ENCODE measurements at regions not wholly inside any gene's neighbourhood (a gene's known extent, or its start where the extent isn't known, plus 50 kb on each side); places are given as distances from the start of the nearest gene placed in this dataset.

GRCh38 chr4:19969492-19969891 is 282.2 kb upstream of the SLIT2 start:
- DNase-seq (ENCODE audit: low spot score in 2 of 2): no peak
- no peak for ATAC-seq (ENCODE audit: low read depth)
- Mint-ChIP-seq H3K36me3 (no peaks in the 10 kb centered on the region), H3K27ac (no peak overlapping the region), H3K27me3 (no peaks in the 10 kb centered on the region), H3K4me3 (no peak overlapping the region), H3K4me1 (no peaks in the 10 kb centered on the region), H3K9me3 (peaks cover 5% of the 10 kb centered on the region)

DNA sequence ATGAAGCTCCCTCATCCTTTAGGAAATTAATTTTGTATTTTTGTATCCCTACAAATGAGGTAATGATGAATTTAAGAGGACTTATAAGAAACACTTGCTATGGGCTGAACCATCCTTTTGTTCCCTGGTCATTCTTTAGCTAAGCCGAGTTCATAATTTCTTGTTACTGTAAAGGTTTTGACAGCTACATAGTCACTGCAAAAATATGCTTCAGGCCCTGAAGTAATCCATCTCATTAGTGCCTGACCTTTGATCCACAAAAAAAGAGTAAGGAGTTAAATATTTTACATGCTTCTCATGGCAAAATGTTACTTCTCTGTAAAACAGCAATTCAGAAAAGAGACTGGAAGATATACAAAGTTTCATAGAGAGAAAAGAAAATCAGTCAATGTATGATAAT is 290.6 kb upstream of the SLIT2 start:
- H3K9me3 Mint-ChIP-seq: peaks cover 3% of the 10 kb centered on the region
- ATAC-seq (ENCODE audit: low read depth): no peak
- H3K27ac Mint-ChIP-seq: no peak overlapping the region
- H3K4me3 Mint-ChIP-seq: no peak overlapping the region
- no peaks in the 10 kb centered on the region for H3K4me1 Mint-ChIP-seq
- no peaks in the 10 kb centered on the region for H3K36me3 Mint-ChIP-seq
- H3K27me3 Mint-ChIP-seq: no peaks in the 10 kb centered on the region
- DNase-seq (ENCODE audit: low spot score in 2 of 2): no peak

DNA sequence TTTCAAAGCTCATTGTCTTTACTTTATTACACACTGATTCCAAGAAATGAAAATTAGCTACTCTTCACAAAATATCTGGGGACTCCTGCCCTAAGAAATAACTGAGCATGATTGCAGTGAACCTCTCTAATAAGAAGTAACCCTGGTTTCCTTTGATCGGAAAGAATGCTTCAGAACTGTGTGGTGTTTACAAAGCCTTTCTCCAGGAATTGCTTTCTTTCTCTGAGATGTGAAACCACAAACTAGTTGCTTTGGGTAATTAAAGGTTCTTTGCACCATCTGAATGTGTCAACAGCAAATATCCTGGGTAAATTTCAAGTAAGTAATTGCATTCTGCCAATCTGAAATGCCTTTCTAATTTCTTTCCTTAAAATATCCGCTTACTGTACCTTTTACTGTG is 292.9 kb upstream of the SLIT2 start:
- Mint-ChIP-seq H3K36me3 (no peaks in the 10 kb centered on the region), H3K4me1 (no peaks in the 10 kb centered on the region), H3K4me3 (no peak overlapping the region), H3K27ac (no peak overlapping the region), H3K9me3 (peaks cover 4% of the 10 kb centered on the region), H3K27me3 (no peaks in the 10 kb centered on the region)
- no peak for DNase-seq (ENCODE audit: low spot score in 2 of 2)
- no peak for ATAC-seq (ENCODE audit: low read depth)

DNA sequence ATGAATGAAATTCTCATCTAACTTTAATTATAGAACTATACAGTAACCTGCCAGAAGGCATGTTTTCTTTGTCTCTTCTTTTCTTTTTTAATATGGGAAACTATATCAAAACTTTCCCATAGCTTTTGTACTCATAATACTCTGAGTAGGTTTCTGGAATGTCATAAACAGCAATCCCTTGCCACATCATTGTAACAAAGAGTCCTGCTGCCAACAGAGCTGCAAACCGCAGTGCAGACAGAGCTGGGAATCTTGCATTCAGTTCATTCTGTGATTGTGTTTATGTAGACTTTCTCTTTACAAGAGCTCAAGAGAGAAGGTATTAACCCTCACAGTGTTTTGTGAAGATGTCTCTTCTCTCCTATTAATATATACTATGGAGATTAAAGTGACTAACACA is 304.4 kb upstream of the SLIT2 start:
- no peak for ATAC-seq (ENCODE audit: low read depth)
- no peaks in the 10 kb centered on the region for H3K9me3 Mint-ChIP-seq
- no peak overlapping the region for H3K27ac Mint-ChIP-seq
- no peaks in the 10 kb centered on the region for H3K27me3 Mint-ChIP-seq
- no peak overlapping the region for H3K4me3 Mint-ChIP-seq
- no peak for DNase-seq (ENCODE audit: low spot score in 2 of 2)
- H3K4me1 Mint-ChIP-seq: no peaks in the 10 kb centered on the region
- H3K36me3 Mint-ChIP-seq: no peaks in the 10 kb centered on the region

DNA sequence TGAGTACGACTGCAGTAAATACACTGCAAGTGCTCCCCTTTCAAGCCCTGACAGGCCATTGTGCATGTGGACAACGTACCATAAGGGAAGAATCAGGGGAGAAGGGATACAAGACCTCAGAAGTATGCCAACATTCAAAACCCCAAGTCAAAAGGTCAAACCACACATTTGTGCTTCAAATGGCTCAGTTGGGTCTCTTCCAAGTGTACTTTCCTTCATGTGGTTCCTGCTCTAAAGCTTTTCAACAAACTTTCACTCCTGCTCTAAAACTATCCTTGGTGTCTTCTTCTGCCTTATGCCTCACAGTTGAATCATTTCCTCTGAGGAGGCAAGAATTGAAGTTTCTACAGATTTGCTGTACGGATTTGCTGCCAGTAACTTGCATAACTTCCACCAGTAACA is 305.7 kb upstream of the SLIT2 start:
- Mint-ChIP-seq H3K4me1 (no peaks in the 10 kb centered on the region), H3K36me3 (no peaks in the 10 kb centered on the region), H3K27ac (no peak overlapping the region), H3K27me3 (no peaks in the 10 kb centered on the region), H3K4me3 (no peak overlapping the region), H3K9me3 (peaks cover 2% of the 10 kb centered on the region)
- DNase-seq (ENCODE audit: low spot score in 2 of 2) (no peak), ATAC-seq (ENCODE audit: low read depth) (no peak)

DNA sequence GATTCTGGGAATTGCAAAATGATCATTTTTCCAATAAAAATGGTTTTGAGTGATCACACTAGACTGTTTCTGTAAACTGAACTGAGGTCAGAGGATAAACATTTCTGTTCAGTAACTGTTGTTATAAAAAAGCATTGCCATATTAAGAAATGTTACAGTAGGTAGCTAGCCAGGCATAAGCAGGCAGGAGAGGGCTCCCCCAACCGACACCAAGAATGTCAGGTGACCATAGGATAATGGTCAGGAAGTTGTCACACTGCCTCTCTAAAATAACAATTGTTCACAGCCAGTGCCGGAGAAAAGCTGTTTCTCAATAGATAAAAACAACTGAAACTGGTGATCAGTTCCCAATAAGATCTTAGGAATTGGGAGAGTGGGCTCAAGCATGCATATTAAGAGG is 306.2 kb upstream of the SLIT2 start:
- Mint-ChIP-seq H3K27ac (no peak overlapping the region), H3K9me3 (peaks cover 2% of the 10 kb centered on the region), H3K36me3 (no peaks in the 10 kb centered on the region), H3K27me3 (no peaks in the 10 kb centered on the region), H3K4me3 (no peak overlapping the region), H3K4me1 (no peaks in the 10 kb centered on the region)
- DNase-seq (ENCODE audit: low spot score in 2 of 2): no peak
- ATAC-seq (ENCODE audit: low read depth): no peak

GRCh38 chr4:19944806-19945205 is 306.9 kb upstream of the SLIT2 start:
- H3K4me1 Mint-ChIP-seq: no peaks in the 10 kb centered on the region
- H3K9me3 Mint-ChIP-seq: peaks cover 2% of the 10 kb centered on the region
- no peaks in the 10 kb centered on the region for H3K36me3 Mint-ChIP-seq
- no peak for DNase-seq (ENCODE audit: low spot score in 2 of 2)
- H3K4me3 Mint-ChIP-seq: no peak overlapping the region
- no peak overlapping the region for H3K27ac Mint-ChIP-seq
- no peaks in the 10 kb centered on the region for H3K27me3 Mint-ChIP-seq
- ATAC-seq (ENCODE audit: low read depth): no peak

GRCh38 chr4:19944251-19944650 is 307.5 kb upstream of the SLIT2 start:
- no peaks in the 10 kb centered on the region for H3K4me1 Mint-ChIP-seq
- no peaks in the 10 kb centered on the region for H3K27me3 Mint-ChIP-seq
- no peak overlapping the region for H3K4me3 Mint-ChIP-seq
- H3K36me3 Mint-ChIP-seq: no peaks in the 10 kb centered on the region
- no peak for DNase-seq (ENCODE audit: low spot score in 2 of 2)
- peaks cover 2% of the 10 kb centered on the region for H3K9me3 Mint-ChIP-seq
- no peak overlapping the region for H3K27ac Mint-ChIP-seq
- ATAC-seq (ENCODE audit: low read depth): no peak

GRCh38 chr4:19941434-19941833 is 310.3 kb upstream of the SLIT2 start:
- H3K27me3 Mint-ChIP-seq: no peaks in the 10 kb centered on the region
- H3K36me3 Mint-ChIP-seq: no peaks in the 10 kb centered on the region
- DNase-seq (ENCODE audit: low spot score in 2 of 2) (no peak), ATAC-seq (ENCODE audit: low read depth) (no peak)
- H3K4me1 Mint-ChIP-seq: no peaks in the 10 kb centered on the region
- H3K27ac Mint-ChIP-seq: no peak overlapping the region
- H3K4me3 Mint-ChIP-seq: no peak overlapping the region
- peaks cover 2% of the 10 kb centered on the region for H3K9me3 Mint-ChIP-seq

- Mint-ChIP-seq H3K4me3 (no peak overlapping the region), H3K36me3 (no peaks in the 10 kb centered on the region), H3K4me1 (no peaks in the 10 kb centered on the region), H3K9me3 (peaks cover 2% of the 10 kb centered on the region), H3K27me3 (no peaks in the 10 kb centered on the region), H3K27ac (no peak overlapping the region)
- DNase-seq (ENCODE audit: low spot score in 2 of 2): no peak
- no peak for ATAC-seq (ENCODE audit: low read depth)
These were observed 310.8 kb upstream of the SLIT2 start for GRCh38 chr4:19940861-19941260.

- Mint-ChIP-seq H3K4me1 (no peaks in the 10 kb centered on the region), H3K27ac (no peak overlapping the region), H3K36me3 (no peaks in the 10 kb centered on the region), H3K9me3 (peaks cover 4% of the 10 kb centered on the region), H3K27me3 (no peaks in the 10 kb centered on the region), H3K4me3 (no peak overlapping the region)
- DNase-seq (ENCODE audit: low spot score in 2 of 2) (no peak), ATAC-seq (ENCODE audit: low read depth) (no peak)
These were observed 315.2 kb upstream of the SLIT2 start for GRCh38 chr4:19936476-19936875.

- no peak for ATAC-seq (ENCODE audit: low read depth)
- Mint-ChIP-seq H3K27ac (no peak overlapping the region), H3K4me3 (no peak overlapping the region)
These were observed 321.0 kb upstream of the SLIT2 start for GRCh38 chr4:19930742-19931141.

GRCh38 chr4:19927381-19927780 is 324.3 kb upstream of the SLIT2 start:
- Mint-ChIP-seq H3K4me3 (no peak overlapping the region), H3K4me1 (no peaks in the 10 kb centered on the region), H3K9me3 (peaks cover 1% of the 10 kb centered on the region), H3K36me3 (no peaks in the 10 kb centered on the region), H3K27ac (no peak overlapping the region), H3K27me3 (no peaks in the 10 kb centered on the region)
- DNase-seq (ENCODE audit: low spot score in 2 of 2) (no peak), ATAC-seq (ENCODE audit: low read depth) (no peak)

More at GRCh38 chr4:19930742-19931141, 321.0 kb upstream of the SLIT2 start:
- no peak for DNase-seq (ENCODE audit: low spot score in 2 of 2)
- peaks cover 3% of the 10 kb centered on the region for H3K9me3 Mint-ChIP-seq
- no peaks in the 10 kb centered on the region for H3K27me3 Mint-ChIP-seq
- H3K4me1 Mint-ChIP-seq: no peaks in the 10 kb centered on the region
- H3K36me3 Mint-ChIP-seq: no peaks in the 10 kb centered on the region

GRCh38 chr4:19925516-19925915 is 326.2 kb upstream of the SLIT2 start:
- Mint-ChIP-seq H3K9me3 (peaks cover 1% of the 10 kb centered on the region), H3K4me3 (no peak overlapping the region), H3K36me3 (no peaks in the 10 kb centered on the region), H3K27ac (no peak overlapping the region), H3K27me3 (no peaks in the 10 kb centered on the region), H3K4me1 (no peaks in the 10 kb centered on the region)
- DNase-seq (ENCODE audit: low spot score in 2 of 2) (no peak), ATAC-seq (ENCODE audit: low read depth) (no peak)

- Mint-ChIP-seq H3K36me3 (no peaks in the 10 kb centered on the region), H3K9me3 (peaks cover 1% of the 10 kb centered on the region), H3K4me1 (no peaks in the 10 kb centered on the region), H3K4me3 (no peak overlapping the region), H3K27ac (no peak overlapping the region), H3K27me3 (no peaks in the 10 kb centered on the region)
- DNase-seq (ENCODE audit: low spot score in 2 of 2) (no peak), ATAC-seq (ENCODE audit: low read depth) (no peak)
These were observed 326.9 kb upstream of the SLIT2 start for GRCh38 chr4:19924761-19925160.

GRCh38 chr4:19915276-19915675 is 336.4 kb upstream of the SLIT2 start:
- Mint-ChIP-seq H3K27ac (no peak overlapping the region), H3K9me3 (peaks cover 5% of the 10 kb centered on the region), H3K4me1 (no peaks in the 10 kb centered on the region), H3K27me3 (no peaks in the 10 kb centered on the region), H3K36me3 (no peaks in the 10 kb centered on the region), H3K4me3 (no peak overlapping the region)
- ATAC-seq (ENCODE audit: low read depth): no peak
- no peak for DNase-seq (ENCODE audit: low spot score in 2 of 2)
